Activated gamma-delta T cell (primary cell): ENCODE measurements at regions not wholly inside any gene's neighbourhood (a gene's known extent, or its start where the extent isn't known, plus 50 kb on each side); places are given as distances from the start of the nearest gene placed in this dataset.
"Not testable (repeated sequence)": the region's sequence is repeated elsewhere in the genome, so short reads cannot be mapped to it uniquely, and the experiment has no call there.

Experiments
- DNase-seq: peaks from one replicate; lab custom pipeline; 2025; lab: John Stamatoyannopoulos, UW

DNA sequence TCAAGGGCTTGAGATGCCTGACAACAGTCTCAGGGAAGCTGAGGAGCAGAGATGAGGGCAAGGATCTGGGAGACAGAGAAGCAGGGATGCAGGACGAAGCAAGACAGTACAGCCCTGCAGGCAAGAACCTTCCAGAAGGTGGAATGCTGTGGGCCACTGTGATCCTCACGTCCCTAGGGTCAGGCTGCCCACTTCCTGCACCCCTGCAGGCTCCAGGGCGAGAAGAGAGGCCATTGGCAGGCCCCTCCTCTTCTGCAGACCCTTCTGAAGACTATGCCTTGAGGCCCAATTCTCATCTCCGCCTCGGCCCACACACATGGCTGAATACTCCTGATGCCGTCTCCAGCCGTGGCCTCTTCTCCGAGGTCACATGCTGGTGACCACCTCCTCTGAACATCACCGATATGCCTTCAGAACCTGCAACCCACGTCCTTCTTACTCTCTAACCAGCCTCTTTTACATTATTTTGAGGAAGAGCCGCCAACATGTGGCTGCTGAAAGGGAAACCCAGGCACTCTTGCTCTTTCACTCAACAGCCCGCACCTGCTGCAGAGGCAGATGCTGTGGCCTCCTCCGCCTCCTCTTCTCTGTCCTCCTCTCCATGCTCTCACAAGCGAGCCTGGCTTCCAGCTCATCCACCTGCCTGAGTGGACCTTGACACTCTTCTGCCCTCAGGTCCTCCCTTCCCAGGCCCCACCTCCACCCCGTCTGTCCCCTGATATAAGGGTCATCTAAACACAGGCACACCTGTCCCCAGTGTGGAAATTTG lies 181.5 kb downstream of the IRX2 start:
- DNase-seq, result no peak

DNA sequence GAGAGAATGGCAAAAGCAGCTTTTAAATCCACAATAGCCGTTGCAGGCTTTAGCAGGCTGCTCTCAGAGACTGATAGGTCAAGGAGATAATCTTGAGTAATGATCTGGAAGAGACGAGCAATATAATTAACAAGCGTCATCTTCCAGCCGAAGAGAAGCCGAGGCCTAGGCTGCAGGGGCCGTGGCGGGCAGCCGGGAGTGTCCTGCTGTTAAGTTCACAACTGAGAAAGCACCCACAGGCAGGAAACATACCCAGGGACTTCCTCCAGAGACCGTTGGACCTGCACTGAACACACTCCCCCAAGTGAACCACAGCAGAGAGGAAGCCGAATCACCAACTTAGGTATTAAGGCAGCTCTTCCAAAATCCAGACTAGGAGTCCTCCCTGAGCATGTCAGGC lies 182.3 kb downstream of the IRX2 start:
- DNase-seq, result no peak

DNA sequence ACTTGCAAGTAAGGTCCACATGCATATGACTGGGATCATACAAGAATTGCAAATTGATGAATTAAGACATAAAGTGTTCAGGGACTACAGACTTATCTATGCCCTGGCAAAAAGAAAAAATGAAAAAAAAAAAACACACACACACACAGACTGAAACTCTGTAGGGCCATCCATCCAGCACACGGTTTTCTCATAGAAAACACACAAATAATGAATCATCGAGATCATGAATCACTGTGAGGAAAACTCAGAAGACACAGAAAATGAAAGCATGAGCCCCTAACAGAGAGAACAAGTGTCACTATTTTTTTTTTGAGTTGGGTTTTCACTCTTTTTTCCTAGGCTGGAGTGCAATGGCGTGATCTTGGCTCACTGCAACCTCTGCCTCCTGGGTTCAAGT lies 185.2 kb downstream of the IRX2 start:
- DNase-seq, result no peak

DNA sequence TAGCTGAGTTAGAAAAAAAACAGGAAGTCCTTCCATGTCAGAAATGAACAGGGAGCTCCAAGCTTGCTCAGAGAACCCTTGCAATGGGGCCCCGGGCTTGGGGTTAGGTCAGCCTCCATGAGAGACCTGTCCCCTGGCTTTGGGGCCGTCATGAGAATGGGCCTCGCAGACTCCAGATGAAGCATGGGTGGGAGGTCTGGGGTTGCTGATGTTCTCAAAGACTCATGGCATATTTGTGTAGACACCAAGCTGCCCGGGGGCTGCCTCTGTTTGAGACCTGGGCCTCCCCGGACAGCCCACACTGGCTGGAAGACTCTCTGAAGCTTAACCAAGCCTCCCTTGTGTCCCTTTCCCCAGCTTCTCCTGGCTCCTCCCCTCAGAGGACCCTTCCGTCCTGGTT lies 186.3 kb downstream of the IRX2 start:
- DNase-seq, result no peak

DNA sequence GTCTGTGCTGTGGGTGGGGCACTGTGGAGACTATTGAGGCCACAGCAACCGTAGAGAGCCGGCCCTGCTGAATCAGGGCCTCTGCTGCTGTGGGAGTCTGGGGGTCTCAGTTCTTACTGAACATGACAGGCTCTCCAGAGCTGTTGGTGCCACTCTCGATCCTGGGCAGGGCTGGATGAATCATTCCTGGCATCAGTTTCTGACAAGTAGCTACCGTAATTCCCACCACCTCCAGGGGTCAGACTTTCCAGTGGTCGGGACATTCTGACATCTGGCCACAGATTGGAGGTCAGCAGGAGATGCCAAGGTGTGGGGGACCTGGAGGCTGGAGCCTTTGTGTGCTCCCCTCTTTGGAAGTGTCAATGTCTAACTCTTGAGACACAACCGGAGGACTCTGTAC lies 188.4 kb downstream of the IRX2 start:
- no peak for DNase-seq

DNA sequence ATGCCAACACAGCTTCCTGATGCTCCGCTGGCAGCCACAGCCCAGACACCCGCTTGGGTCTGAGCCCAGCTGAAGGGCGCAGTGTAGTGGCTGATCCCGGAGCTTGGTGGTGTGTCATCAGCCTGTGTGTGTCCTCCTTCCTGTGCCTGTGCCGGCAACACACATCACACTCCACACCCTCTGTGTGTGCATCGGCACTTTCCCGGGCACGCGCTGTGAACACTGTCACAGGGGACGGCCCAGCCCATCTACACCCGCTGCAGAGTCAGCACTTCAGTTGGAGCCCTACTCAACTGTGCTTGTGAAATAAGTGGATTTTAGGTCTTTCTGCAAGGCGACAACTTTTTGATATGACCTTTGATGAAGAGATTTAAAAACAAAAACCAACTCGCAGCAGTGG lies 189.4 kb downstream of the IRX2 start:
- DNase-seq, result no peak

DNA sequence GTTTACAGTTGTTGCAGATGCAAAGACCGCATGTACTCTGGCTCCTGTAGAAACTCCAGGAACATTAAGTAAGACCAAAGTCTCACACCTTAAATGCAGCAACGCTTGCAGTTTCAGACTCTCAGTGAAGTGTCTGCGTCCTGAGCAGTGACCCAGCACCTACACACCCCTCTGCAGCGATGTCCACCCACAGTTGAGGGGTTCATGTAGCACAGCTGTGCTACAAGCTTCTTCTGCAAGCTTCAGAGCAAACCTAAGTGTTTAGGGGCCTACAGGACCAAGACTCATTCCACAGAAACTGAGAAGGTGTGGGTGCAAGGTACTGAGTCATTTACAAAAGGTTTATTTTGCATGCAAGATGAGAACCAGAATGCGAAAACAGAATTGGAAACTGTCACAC lies 191.0 kb downstream of the IRX2 start:
- DNase-seq, result no peak

DNA sequence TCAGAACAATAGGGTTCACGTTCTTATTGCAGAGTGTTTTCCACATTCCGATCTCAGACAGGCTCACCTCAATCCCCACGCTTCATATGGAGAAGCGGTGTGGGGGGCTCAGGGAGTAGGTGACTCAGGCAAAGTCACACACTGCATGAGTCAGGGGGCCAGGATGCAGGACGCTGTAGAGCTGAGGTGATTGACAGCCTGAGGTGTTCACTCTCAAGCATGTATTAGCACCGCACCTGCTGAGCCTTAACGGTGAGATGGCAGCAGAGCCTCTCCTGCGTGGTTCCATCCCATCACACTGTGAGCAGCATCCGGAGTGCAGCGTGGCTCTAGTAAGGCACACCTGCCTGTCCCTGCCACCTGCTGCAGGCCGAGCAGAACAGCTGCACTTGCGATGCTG lies 194.0 kb downstream of the IRX2 start:
- no peak for DNase-seq

DNA sequence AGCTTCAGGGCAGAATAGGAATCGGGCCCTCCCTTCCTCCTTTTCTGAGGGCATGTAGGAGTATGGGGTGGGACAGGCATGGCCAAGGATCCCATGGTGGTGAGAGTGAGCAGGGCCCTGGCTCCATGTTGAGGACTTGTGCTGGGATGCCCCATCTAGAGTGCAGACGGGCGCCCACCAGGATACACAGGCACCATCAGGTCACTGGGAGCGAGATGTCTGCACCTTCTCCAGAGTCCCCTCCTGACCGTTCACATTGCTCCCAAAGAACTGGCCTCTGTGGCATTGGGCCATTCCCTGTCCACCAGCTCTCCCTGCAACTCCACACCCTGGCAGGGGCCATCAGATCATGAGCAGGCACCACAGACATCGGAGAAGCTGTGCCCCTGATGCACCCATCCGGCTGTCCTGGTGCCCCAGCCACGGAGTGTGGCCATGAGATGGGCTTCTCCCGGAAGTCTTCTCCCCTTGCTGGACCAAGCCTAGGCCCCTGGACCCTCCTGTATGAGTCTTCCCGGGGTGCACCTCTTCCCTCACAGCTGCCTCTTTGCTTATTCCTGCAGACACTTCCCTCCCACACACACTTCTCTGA lies 195.0 kb downstream of the IRX2 start:
- DNase-seq, result no peak

DNA sequence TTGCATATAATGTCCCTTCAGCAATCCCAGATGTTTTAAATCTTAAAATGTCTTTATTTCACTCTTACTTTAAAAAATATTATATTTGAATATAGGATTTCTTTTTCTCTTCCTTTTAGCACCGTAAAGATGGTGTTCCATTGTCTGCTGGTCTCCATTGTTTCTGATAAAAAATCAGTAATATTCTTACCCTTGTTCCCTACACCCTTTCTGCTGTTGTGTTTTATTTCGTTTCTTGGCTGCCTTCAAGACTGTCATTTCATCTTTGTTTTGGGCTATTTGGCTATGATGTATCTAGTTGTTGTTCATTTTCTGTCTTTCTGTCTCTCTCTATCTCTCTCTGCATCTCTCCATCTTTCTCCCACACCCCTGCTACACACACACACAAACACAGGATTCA lies 197.9 kb downstream of the IRX2 start:
- DNase-seq, result no peak

DNA sequence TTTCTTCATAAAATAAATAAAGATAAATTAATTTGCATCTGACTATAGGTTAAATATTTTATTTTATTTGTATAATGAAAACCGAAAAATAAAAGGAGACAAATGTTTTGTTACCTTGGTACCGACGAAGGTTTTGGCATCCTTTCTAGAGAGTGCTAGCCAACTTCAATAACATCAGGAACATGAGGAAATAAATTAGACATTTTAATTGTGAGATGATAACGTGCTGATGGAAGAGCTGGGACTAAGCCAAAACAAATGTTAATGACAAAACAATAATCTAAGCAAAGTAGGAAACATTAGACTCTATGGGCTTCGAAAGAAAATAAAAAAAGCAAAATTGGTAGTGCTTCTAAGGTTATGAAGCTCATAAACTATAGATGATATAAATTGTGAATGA lies 201.0 kb downstream of the IRX2 start:
- no peak for DNase-seq

DNA sequence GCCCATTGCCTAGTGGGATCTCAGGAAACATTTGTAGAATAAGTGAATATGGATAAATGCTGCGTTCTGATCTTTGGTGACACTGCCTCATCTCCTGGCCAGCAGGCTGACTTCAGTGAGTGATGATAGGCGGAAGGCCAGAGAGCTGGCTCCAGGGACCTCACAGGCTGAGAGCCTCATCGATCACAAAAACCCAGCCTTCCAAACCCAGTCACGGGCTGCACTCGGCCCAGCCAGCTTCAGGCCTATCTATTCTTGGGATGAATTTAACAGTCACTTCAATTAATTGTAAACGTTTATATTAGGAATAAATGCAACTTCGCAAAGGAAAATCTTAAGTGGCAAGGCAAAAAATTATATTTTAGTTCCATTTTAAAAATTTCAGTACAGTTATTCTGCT lies 201.6 kb downstream of the IRX2 start:
- no peak for DNase-seq

DNA sequence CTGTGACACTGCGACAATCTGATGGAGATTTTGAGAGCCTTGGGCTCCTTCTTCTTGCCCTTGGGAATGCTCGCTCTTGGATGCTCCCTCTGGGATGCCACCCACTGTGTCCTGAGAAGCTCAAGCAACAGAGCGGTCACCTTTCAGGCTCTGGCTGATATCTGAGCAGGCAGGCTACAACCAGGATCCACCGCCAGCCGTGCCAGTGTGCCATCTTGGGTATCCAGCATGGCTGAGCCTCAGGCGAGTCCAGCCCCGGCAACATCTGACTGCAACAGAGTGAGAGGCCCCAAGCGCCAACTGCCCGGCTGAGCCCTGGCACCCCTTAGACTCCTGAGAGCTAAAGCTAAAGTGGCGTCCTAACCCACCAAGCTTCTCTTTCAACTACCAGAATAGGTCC lies 202.1 kb downstream of the IRX2 start:
- no peak for DNase-seq

DNA sequence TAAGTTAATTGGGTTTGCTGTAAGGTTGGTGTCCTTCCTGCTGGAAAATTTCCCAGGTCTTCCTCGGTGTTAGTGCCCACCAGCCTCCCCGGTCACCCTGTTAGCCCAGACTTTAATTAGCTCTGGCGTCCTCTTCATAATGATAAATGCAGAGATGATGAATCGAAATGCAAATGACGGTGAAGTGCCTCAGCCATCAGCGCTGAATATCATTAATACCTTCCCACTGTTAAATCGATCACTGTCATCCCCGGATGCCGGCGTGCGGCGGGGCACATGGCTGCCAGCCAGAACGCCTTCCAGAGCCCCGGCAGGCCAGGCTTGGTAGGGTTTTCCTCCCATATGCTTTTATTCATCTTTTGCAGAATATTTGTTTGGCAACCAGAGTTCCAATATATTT lies 204.5 kb downstream of the IRX2 start:
- DNase-seq, result no peak

DNA sequence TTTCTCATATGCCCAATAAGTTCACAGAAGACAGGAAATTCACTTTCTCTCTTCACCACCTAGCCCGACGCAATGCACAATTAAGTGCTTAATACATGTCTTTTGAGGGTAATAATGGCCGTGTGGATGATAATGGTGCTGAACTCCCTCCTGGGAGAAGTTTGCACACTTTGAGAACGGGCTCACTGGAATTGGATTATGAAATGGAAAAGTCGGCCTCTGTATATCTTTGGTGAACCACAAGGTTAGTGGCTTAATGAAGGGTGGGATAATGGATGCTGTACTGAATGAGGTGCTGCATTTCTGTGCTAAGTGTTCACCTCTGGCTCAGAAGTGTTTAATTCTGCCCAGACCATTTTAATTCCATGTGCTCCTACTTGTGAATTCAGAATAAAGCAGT lies 207.5 kb downstream of the IRX2 start:
- no peak for DNase-seq

DNA sequence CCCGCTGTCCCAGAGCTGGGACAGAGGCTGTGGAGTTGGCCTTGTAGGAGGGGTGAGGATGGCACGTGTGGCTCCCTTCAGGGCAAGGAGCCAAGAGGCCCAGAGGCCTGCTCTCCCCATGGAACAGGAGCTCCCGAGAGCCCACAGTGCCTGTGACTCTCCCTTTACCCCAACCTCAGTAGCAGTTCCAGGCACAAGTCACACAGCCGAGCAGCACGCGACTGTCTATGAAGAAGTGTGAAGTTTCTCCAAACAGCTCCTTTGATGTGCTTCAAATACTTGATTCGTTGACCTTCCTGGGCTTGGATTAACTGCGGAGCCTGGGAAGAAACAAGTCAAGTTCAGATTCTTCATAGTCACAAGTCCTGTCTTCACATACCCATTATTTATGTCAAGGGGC lies 208.7 kb downstream of the IRX2 start:
- DNase-seq, result no peak

DNA sequence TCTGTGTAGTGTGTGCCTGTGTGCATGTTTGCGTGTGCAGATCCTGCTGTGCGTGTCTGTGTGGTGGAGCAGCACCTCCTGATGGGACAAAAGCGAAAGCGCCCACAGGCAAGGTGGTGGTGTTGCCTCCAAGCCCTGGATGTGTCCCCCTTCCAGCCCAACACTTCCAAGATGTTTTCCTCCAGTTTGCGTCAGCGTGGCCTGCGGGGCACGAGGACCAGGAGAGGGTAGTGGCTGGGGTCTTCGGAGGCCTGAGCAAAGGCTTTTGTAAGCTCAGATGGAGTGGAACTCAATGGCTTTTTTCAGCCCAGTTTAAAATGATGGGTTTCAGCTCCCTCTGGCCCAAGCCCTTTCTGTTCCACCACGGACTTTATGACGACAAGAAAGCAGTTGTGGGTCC lies 209.5 kb downstream of the IRX2 start:
- DNase-seq, result no peak

DNA sequence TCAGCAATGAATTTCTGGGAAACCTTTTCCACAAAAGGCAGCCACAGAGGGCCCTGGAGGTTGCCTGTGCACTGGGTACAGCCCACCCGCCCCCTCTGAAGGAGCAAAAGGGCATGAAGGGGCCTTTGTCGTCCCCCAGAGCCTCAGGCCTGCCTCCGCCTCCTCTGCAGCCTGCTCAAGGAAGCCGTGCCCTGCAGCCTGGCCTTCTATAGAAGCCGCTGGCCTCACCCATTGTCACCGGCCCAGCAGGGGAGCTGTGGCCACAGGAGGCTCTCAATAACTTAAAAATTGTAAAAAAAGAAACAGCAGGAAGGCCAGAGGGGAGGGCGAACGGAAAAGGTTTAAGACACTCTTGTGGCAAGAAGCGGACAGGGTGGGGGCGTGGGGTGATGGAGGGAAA lies 213.3 kb downstream of the IRX2 start:
- no peak for DNase-seq

DNA sequence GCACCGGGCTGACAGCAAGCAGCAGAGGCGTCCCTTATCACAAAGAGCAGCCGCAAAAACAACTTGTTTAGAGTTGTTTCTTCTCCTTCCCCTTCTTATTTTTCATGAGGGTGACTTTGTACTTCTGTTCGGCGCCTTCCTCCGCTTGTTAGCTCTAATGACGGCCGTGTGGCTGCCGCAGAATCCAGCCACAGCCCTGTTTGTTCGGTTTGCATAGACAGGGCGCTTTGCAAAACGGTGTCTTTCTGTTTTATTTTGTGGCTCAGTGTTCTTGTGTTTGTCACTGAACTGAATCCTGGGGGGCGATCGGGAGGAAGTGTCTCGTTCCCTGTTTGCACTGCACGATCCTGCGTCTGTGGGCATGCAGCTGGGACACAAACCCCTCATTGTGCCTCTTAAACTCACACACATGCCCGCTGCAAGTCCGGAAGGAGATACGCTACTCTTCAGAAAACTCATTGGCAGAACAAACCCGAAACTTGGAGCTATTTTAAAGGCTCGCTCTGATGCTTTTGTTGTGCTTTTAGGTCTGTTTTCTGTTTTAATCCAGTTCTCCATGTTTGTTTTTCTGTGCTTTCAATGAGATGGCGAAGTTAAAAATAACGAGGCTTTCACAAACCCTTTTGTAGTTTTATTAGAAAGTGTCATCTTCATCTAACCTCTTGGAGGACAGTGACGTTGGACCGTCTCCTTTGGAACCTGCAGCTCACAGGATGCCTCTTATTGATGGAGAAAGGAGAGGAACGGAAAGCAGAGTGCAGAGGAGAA lies 213.9 kb downstream of the IRX2 start:
- DNase-seq, result no peak

DNA sequence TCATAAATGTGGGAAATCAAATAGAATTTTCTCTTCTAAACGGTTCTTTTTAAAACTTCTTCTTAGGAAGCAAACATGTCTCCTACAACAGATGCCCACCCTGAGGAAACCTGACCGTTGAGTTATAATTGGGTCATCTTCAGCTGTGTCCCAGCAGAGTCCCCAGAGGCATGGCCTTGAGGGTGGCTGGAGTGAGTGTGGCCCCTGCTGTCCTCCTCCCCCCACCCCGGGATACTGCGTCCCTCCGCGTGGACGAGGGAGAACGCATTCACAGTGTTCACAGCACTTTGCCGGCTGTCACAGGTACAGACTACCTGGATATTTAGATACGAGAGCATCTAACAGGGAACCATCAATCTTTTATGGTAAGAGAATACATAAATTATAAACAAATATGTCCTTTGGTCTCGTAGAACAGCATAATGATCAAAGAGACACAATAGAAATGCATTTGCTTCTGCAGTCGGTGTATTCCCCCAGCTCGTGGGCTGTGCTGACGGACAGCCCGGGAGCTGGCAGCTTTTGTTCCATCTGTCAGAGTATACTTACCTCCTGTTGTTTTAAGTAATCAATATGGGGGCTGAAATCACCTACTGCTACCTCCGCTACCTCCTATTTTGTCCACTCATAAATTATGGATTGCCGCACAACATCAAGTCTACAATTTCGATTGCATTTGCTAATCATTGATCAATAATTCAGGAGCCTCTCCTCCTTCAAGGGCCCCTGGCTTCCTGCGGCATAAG lies 214.7 kb downstream of the IRX2 start:
- DNase-seq, result no peak

DNA sequence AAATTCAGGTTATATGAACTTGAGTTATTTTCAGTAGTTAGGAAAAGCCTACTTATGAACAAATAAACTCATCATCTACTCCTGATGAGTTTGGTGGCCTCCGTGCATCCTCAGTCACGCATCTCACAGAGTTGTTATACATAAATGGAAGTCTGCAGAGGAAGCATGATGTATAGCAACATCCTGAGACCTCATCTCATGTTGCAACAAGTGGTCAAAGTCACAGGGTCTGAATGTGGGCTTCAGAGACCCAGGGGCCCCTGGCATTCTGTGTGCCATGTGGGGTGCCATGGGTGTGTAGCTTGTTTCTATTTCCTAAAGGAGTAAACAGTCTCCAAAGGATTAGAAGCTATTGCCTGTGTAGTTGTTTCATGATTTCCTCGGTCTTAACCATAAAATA lies 216.5 kb downstream of the IRX2 start:
- DNase-seq, result no peak

DNA sequence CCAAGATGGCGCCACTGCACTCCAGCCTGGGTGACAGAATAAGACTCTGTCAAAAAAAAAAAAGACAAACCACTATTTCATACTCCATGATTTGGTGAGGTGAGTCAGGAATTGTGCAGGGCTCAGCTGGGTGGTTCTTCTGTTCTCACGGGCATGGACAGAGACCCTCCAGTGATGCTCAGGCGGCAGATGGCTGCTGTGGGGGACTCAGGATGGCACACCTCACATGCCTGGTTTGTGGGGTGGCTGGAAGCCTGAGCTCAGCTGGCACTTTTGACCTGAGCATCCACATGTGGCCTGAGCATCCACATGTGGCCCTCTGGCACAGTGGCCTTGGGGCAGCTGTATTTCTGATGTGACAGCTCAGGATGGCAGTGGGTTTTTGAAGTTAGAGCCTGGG lies 217.2 kb downstream of the IRX2 start:
- DNase-seq, result no peak

DNA sequence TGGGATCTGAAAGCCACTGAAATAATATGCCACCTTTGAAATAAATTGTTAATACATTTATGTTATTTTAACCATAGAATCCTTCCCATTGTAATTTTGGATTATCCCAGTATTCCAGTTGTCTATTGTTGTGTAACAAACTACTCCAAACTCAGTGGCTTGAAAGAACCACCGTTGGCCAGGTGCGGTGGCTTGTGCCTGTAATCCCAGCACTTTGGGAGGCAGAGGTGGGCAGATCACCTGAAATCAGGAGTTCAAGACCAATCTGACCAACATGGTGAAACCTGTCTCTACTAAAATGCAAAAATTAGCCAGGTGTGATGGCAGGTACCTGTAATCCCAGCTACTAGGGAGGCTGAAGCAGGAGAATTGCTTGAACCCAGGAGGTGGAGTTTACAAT lies 217.6 kb downstream of the IRX2 start:
- DNase-seq, result not testable (repeated sequence)
